ENCODE measurements at regions not wholly inside any gene's neighbourhood (a gene's known extent, or its start where the extent isn't known, plus 50 kb on each side); places are given as distances from the start of the nearest gene placed in this dataset.

- Mint-ChIP-seq H3K27ac (no peak overlapping the region), H3K4me1 (no peaks in the 10 kb centered on the region), H3K9me3 (no peaks in the 10 kb centered on the region), H3K4me3 (no peak overlapping the region), H3K36me3 (ENCODE audit: insufficient read depth in 1 of 3, low read depth in 3 of 3) (no peaks in the 10 kb centered on the region), H3K27me3 (ENCODE audit: low read depth) (no peaks in the 10 kb centered on the region)
- no peaks in the 10 kb centered on the region for H3K79me2 ChIP-seq (ENCODE audit: insufficient read depth, low read length)
- no peak overlapping the region for H2BK20ac ChIP-seq (ENCODE audit: low read depth, low read length, poor library complexity, severe bottlenecking)
- H3K9ac ChIP-seq (ENCODE audit: extremely low read depth, insufficient read length, low read length): no peak overlapping the region
- H4K5ac ChIP-seq (ENCODE audit: insufficient read length, low read depth, low read length): no peak overlapping the region
- H2AK5ac ChIP-seq (ENCODE audit: insufficient read length, low read length): no peak overlapping the region
- H3K79me1 ChIP-seq (ENCODE audit: insufficient read depth, low read depth, low read length, poor library complexity, severe bottlenecking): no peaks in the 10 kb centered on the region
- no peak for DNase-seq
- H4K8ac ChIP-seq (replicated peaks; ENCODE audit: insufficient read length, low read depth, low read length): no peak overlapping the region
- H2BK12ac ChIP-seq (ENCODE audit: insufficient read length, low read depth, low read length): no peak overlapping the region
- no peak overlapping the region for H3K23ac ChIP-seq (ENCODE audit: insufficient read length, low read depth, low read length)
- H3T11ph ChIP-seq (ENCODE audit: low read length): no peak overlapping the region
- H4K20me1 ChIP-seq (ENCODE audit: control insufficient read depth, insufficient read depth, insufficient read length): no peaks in the 10 kb centered on the region
- H4K91ac ChIP-seq (ENCODE audit: insufficient read length, low read depth, low read length): no peak overlapping the region
- H3K9me3 ChIP-seq (ENCODE audit: control insufficient read depth, low read depth, low read length): no peaks in the 10 kb centered on the region
- no peak overlapping the region for H3K27ac ChIP-seq (ENCODE audit: insufficient read length, low read depth, low read length)
- no peak for TF ChIP-seq CTCF (conservative IDR thresholded peaks at IDR 0.05)
- no peak overlapping the region for H3K14ac ChIP-seq (ENCODE audit: insufficient read depth, low read length)
- no peak overlapping the region for H2BK5ac ChIP-seq (ENCODE audit: insufficient read length, low read length)
- no peak overlapping the region for H2BK15ac ChIP-seq (ENCODE audit: low read depth, low read length)
- no peak overlapping the region for H2BK120ac ChIP-seq (ENCODE audit: low read depth, low read length, poor library complexity, severe bottlenecking)
- H2AFZ ChIP-seq (ENCODE audit: low read length): no peak overlapping the region
- H3K56ac ChIP-seq (ENCODE audit: insufficient read length, low read depth, low read length): no peak overlapping the region
- H3K27me3 ChIP-seq (ENCODE audit: insufficient read depth, low read length): no peaks in the 10 kb centered on the region
- no peaks in the 10 kb centered on the region for H3K23me2 ChIP-seq (ENCODE audit: insufficient read length, low read depth, low read length, poor library complexity, severe bottlenecking)
- H3K18ac ChIP-seq (ENCODE audit: insufficient read length, low read depth, low read length): no peak overlapping the region
- H3K4ac ChIP-seq (ENCODE audit: low read depth, low read length): no peak overlapping the region
- WGBS (ENCODE audit: extremely low coverage, insufficient read length, low lambda C conversion rate): no CpG with 5 or more reads among the region's 4 CpGs
- no peaks in the 10 kb centered on the region for H3K4me1 ChIP-seq (ENCODE audit: insufficient read depth, low read length)
- no peak overlapping the region for H3K4me2 ChIP-seq (ENCODE audit: insufficient read depth, insufficient read length, low read length)
These were observed 265.0 kb upstream of the GADL1 start for GRCh38 chr3:31159331-31160039.
